Adipocyte (in vitro differentiated cells): ENCODE measurements at regions not wholly inside any gene's neighbourhood (a gene's known extent, or its start where the extent isn't known, plus 50 kb on each side); places are given as distances from the start of the nearest gene placed in this dataset.
"Not testable (repeated sequence)": the region's sequence is repeated elsewhere in the genome, so short reads cannot be mapped to it uniquely, and the experiment has no call there.

Source experiments
- DNase-seq: peaks from one replicate; pipeline ENCODE4 v3.0.0-alpha.2; 2015; ENCODE audit warnings: low read depth
- H3K27me3 ChIP-seq: replicated peaks from 2 replicates; pipeline ENCODE4 v1.7.0; 2013; ENCODE audit warnings: mild to moderate bottlenecking, low read length, moderate library complexity; ENCODE audit not compliant: control insufficient read depth, insufficient read depth
- H3K36me3 ChIP-seq: 2 replicates; pipeline ENCODE4 v1.7.0; 2013; ENCODE audit warnings: low read length, mild to moderate bottlenecking, moderate library complexity; ENCODE audit not compliant: control insufficient read depth, insufficient read depth, severe bottlenecking
- H3K4me1 ChIP-seq: 2 replicates; pipeline ENCODE4 v1.7.0; 2013; ENCODE audit warnings: mild to moderate bottlenecking, low read length, moderate library complexity; ENCODE audit not compliant: control insufficient read depth, insufficient read depth
- H3K4me3 ChIP-seq: 2 replicates; pipeline ENCODE4 v1.7.0; 2013; ENCODE audit warnings: mild to moderate bottlenecking, low read length, moderate library complexity
- H3K9ac ChIP-seq: 2 replicates; pipeline ENCODE4 v1.7.0; 2013; ENCODE audit warnings: mild to moderate bottlenecking, low read length, moderate library complexity
- H3K9me3 ChIP-seq: 2 replicates; pipeline ENCODE4 v1.7.0; 2013; ENCODE audit warnings: mild to moderate bottlenecking, low read length, moderate library complexity; ENCODE audit not compliant: control insufficient read depth

DNA sequence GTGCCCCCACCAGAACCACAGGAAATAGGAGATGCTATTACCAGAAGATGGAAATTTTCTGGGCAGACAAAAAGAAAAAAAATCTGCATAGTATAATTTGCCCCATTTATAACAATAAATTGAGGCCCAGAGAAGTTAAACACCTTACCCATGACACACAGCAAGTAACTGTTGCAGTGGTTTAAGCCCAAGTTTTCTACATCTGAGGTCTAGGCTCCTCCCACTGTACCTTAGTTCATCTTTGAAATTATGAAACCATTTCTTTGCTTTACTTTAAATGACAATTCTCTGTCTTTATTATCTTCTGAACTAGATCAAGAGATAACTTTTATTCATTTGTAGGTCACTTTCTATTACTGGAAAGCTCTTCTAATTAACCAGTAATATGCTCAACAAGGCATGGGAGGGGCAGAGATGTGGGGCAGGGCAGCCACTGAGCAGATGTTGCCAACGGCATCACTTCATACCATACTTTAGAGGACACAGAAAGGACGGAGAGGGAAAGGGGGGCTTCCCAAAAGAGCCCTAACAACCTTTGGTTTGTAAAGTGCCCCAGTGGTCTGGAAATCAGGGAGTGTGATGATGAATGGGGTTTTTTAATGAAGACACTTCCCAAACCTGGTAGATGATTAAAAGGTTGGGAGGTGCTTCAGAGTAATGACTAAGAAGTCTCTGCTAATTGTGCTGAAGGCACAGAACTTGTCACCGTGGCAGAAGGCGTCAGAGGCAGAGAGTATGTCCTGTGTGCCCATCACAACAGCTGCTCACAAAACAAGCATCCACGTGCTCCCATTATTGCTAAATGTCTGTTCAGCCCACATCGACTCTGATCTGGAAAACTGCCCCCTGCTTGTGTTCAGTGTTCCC is 342.5 kb downstream of the SHQ1 start:
- H3K9ac ChIP-seq: no peak overlapping the region
- H3K4me3 ChIP-seq: no peak overlapping the region
- H3K36me3 ChIP-seq: no peaks in the 10 kb centered on the region
- no peaks in the 10 kb centered on the region for H3K4me1 ChIP-seq
- peaks cover 9% of the 10 kb centered on the region for H3K9me3 ChIP-seq
- no peak for DNase-seq
- H3K27me3 ChIP-seq: peaks cover 70% of the 10 kb centered on the region

DNA sequence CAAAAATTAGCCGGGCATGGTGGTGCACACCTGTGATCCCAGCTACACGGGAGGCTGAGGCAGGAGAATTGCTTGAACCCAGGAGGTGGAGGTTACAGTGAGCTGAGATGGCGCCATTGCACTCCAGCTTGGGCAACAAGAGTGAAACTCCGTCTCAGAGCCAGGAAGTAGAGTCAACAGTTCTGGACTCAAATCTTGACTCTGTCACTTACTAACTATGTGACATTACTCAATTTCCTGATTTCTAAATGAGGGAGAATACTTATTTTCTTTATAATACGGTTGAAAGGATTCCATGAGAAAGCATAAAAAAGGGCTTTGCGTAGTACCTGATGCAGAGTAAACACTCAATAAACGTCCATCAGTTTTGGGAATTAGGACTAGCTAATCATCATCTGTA is 350.7 kb downstream of the SHQ1 start:
- not testable (repeated sequence) for H3K9ac ChIP-seq, DNase-seq, H3K4me3 ChIP-seq, H3K36me3 ChIP-seq
- Histone ChIP-seq H3K4me1 (peaks cover 12% of the 10 kb centered on the region), H3K27me3 (peaks cover 23% of the 10 kb centered on the region), H3K9me3 (peaks cover 19% of the 10 kb centered on the region)

GRCh38 chr3:72496051-72496670 is 352.1 kb downstream of the SHQ1 start:
- Histone ChIP-seq H3K4me3 (no peak overlapping the region), H3K9me3 (peaks cover 19% of the 10 kb centered on the region), H3K9ac (no peak overlapping the region), H3K36me3 (no peaks in the 10 kb centered on the region), H3K27me3 (peaks cover 14% of the 10 kb centered on the region), H3K4me1 (peaks cover 22% of the 10 kb centered on the region)
- no peak for DNase-seq

- H3K9ac ChIP-seq: no peak overlapping the region
- H3K36me3 ChIP-seq: no peaks in the 10 kb centered on the region
- H3K4me3 ChIP-seq: peak overlapping the region; percentile 8
- H3K9me3 ChIP-seq: peaks cover 16% of the 10 kb centered on the region
- peaks cover 27% of the 10 kb centered on the region for H3K4me1 ChIP-seq
- H3K27me3 ChIP-seq: peaks cover under 1% of the 10 kb centered on the region
- peak; percentile 14 for DNase-seq
Measured at GRCh38 chr3:72494626-72495025, 353.6 kb downstream of the SHQ1 start.

GRCh38 chr3:72494130-72494529 is 354.1 kb downstream of the SHQ1 start:
- H3K27me3 ChIP-seq: no peaks in the 10 kb centered on the region
- peaks cover 27% of the 10 kb centered on the region for H3K4me1 ChIP-seq
- DNase-seq: no peak
- H3K36me3 ChIP-seq: no peaks in the 10 kb centered on the region
- H3K4me3 ChIP-seq: peak overlapping the region; percentile 8
- H3K9me3 ChIP-seq: peaks cover 11% of the 10 kb centered on the region
- H3K9ac ChIP-seq: no peak overlapping the region

DNA sequence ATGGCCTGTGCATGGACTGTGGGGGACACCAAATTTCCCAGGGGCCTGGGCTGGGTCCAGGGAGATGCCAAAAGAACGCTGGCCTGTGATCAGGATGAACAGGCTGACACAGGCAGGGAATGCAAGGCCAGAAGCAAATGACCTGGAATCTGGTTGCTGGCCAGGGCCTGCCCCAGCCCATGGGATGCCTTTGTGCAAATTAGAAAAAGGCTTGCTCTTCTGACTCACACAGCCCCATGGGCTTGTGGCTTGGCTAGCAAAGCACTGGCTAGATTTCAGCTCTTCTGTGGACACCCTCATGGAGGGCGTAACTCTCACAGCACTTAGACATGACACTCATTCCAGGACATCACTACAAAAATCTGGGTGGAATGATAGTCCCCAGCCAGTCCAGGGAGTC is 356.0 kb downstream of the SHQ1 start:
- DNase-seq: peak; percentile 85
- Histone ChIP-seq H3K27me3 (no peaks in the 10 kb centered on the region), H3K4me1 (peaks cover 44% of the 10 kb centered on the region)

DNA sequence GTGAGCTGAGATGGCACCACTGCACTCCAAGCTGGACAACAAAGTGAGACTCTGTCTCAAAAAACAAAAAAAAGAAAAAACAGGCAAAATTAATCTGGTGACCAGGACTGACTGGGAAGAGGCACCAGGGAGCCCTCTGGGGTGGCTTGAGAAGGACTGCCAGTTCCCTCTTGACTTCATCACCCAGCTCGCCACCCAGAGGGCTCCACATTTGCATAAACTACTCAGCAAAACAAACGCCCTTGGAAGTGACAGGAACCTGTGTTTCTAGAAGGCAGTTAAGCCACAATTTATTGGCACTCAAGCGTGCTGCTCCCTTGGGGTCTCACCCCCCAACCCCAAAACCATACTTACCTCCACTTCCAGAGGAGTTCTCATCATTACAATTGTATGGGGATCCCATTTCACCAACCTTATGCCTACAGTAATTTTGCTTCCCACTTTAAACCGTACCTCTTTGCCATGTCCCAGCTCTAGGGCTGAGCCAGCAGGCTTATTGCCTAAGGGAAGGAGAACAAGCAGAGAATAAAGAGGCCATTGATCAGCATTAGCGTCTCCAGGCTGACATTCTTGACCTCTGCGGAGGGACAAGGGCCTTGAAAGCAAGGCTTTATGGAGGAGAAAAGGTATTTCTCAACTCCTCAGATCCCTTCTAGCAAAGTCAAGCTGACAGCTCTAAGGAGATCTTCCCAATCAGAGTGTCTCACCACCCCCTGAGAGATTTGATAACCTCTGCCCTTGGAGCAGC is 357.4 kb downstream of the SHQ1 start:
- H3K9ac ChIP-seq: no peak overlapping the region
- H3K9me3 ChIP-seq: peaks cover 6% of the 10 kb centered on the region
- H3K4me1 ChIP-seq: peaks cover 57% of the 10 kb centered on the region
- no peak for DNase-seq
- no peak overlapping the region for H3K4me3 ChIP-seq
- H3K27me3 ChIP-seq: no peaks in the 10 kb centered on the region
- H3K36me3 ChIP-seq: no peaks in the 10 kb centered on the region

More for the DNA sequence above, 356.0 kb downstream of the SHQ1 start:
- no peak overlapping the region for H3K9ac ChIP-seq
- H3K4me3 ChIP-seq: no peak overlapping the region
- H3K36me3 ChIP-seq: no peaks in the 10 kb centered on the region
- H3K9me3 ChIP-seq: peaks cover 6% of the 10 kb centered on the region

DNA sequence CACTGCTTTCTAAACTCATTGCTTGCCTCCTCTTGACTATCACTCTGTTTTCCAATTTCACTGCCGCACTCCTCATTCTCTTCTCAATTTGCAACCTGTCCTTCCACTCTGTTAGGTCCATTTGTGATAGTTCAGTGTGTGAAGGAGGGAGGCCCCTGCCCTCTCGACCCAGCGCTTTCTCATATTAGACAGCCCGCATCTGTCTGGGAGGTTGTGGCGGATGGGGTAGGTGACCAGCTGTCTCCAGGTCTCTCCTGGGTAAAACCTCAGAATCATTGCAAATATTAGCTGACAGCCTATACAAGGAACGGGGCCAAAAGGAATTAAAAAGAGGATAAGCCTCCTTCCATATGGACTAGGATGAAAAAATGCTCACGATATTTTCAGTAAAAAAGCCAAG is 358.3 kb downstream of the SHQ1 start:
- peaks cover 6% of the 10 kb centered on the region for H3K9me3 ChIP-seq
- no peak overlapping the region for H3K9ac ChIP-seq
- peaks cover 61% of the 10 kb centered on the region for H3K4me1 ChIP-seq
- no peak for DNase-seq
- no peak overlapping the region for H3K4me3 ChIP-seq
- no peaks in the 10 kb centered on the region for H3K36me3 ChIP-seq
- H3K27me3 ChIP-seq: no peaks in the 10 kb centered on the region

GRCh38 chr3:72488738-72489035 is 359.6 kb downstream of the SHQ1 start:
- Histone ChIP-seq H3K4me3 (peak overlapping the region; percentile 31), H3K27me3 (no peaks in the 10 kb centered on the region), H3K4me1 (peaks cover 54% of the 10 kb centered on the region), H3K9ac (peak overlapping the region; percentile 37), H3K9me3 (no peaks in the 10 kb centered on the region), H3K36me3 (no peaks in the 10 kb centered on the region)
- peak; percentile 25 for DNase-seq

DNA sequence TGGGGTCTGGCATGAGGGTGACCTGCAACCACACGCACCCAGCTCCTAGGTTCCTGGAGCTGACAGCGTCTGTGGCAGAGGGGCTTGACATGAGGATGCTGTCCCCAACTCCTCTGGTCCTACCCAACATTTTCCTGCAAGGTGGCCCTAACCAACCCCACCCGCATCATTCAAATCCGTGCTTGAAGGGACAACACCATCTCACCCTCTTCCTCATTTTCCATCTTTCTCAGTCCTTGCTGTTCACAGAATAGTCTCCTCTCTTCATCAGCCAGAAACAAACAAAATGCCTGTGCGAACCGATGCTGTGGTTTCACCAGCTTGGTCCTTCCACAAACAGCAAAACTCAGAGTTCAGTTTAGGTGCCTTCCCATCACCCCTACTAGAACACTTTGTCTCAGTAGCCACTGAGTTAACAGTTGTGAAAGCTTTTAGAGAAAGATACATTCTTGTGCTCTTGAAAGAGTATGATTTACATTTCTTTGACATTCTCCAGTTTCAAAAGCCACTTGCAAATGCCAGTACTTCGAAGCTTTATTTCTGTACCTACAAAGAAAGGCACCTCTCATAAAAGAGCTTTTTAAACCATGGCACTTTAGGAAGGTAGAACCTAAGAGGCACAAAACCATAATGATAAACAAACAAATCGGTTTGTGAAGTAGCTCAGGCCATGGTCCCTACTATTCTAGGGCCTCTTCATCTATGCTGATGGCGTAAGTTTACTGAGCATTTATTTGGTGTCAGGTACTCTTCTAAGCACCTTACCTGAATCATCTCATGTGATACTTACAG is 360.1 kb downstream of the SHQ1 start:
- Histone ChIP-seq H3K4me1 (peaks cover 56% of the 10 kb centered on the region), H3K9ac (peak overlapping the region; percentile 59), H3K27me3 (no peaks in the 10 kb centered on the region), H3K4me3 (peak overlapping the region; percentile 31), H3K36me3 (no peaks in the 10 kb centered on the region), H3K9me3 (no peaks in the 10 kb centered on the region)
- peak; percentile 67 for DNase-seq
